Right lobe of liver (tissue), 6 donors: ENCODE measurements at regions not wholly inside any gene's neighbourhood (a gene's known extent, or its start where the extent isn't known, plus 50 kb on each side); places are given as distances from the start of the nearest gene placed in this dataset.

Experiments used
- ATAC-seq, 4 donors: fragments of 200-7000 bp; cut with Tn5 transposase; one replicate each; pipeline ENCODE4 v1.9.1; 2020; ENCODE audit warnings: mild to moderate bottlenecking in 4 of 4, moderate library complexity in 4 of 4
- DNase-seq, 3 donors: peaks; one replicate each; pipeline ENCODE4 v3.0.0-alpha.2; 2020
- H3K27ac ChIP-seq, 3 donors: fragments of 200-600 bp; one replicate each; pipeline ENCODE4 v1.8.0; 2022
- H3K27me3 ChIP-seq, 2 donors: fragments of 200-600 bp; one replicate each; pipeline ENCODE4 v1.8.0; 2022
- H3K36me3 ChIP-seq, 4 donors: fragments of 200-600 bp; sonication (generic) in 1 of 4; one replicate each; pipeline versions ENCODE4 v1.5.1 to v1.8.0; 2017 to 2022; ENCODE audit warnings: control low read depth in 1 of 4
- H3K4me1 ChIP-seq, 4 donors: fragments of 200-600 bp; sonication (generic) in 1 of 4; one replicate each; pipeline versions ENCODE4 v1.5.1 to v1.8.0; 2017 to 2022; ENCODE audit warnings: control low read depth in 1 of 4
- H3K4me3 ChIP-seq, 3 donors: fragments of 200-600 bp; one replicate each; pipeline ENCODE4 v1.8.0; 2022
- H3K9me3 ChIP-seq, 4 donors: fragments of 200-600 bp; sonication (generic) in 1 of 4; one replicate each; pipeline versions ENCODE4 v1.5.1 to v1.8.0; 2017 to 2022; ENCODE audit warnings: control low read depth in 1 of 4
- CTCF ChIP-seq, 4 donors: fragments of 200-600 bp in 3 of 4; fragments of 450-650 bp in 1 of 4; IDR thresholded peaks; one replicate each; pipeline versions ENCODE4 v1.5.1 to v1.8.0; 2016 to 2022; ENCODE audit warnings: antibody characterized with exemption in 4 of 4, mild to moderate bottlenecking in 2 of 4
- POLR2A ChIP-seq: fragments of 450-650 bp; IDR thresholded peaks from one replicate; pipeline ENCODE4 v1.6.1; 2017; ENCODE audit warnings: antibody characterized with exemption, mild to moderate bottlenecking
- WGBS: methylation state at CpG from one replicate; pipeline ENCODE4 v1.1.6; 2018; ENCODE audit warnings: low coverage, low lambda C conversion rate; ENCODE audit not compliant: insufficient coverage; ENCODE audit errors: missing lambda C conversion rate; 5-methylcytosine and 5-hydroxymethylcytosine counted together
- intact Hi-C, 2 donors: fragments of 100-400 bp; cut with DNase I; formaldehyde crosslinking; loops; one replicate each; pipeline versions ENCODE4 v1.11.2 to v1.14.1; 2022
- donor health status: DM: no; HTN: yes; CAD: no.
- donor health status: DM: no; HTN: no; CAD: no.
- donor health status: DM: no; HTN: no; CAD: no.
- donor health status: DM: no; HTN: yes; CAD: no.
- donor health status: DM: no; HTN: yes; CAD: no.

- 67% methylated on average over 1 of the region's 2 CpGs for WGBS
- no peaks in the 10 kb centered on the region for H3K36me3 ChIP-seq
Observed at GRCh38 chr16:82350560-82350959, 180.5 kb upstream of the MPHOSPH6 start.

GRCh38 chr16:82345318-82345717 lies 175.3 kb upstream of the MPHOSPH6 start:
- intact Hi-C loops, result loop anchor here in 1 of 2 donors (10.0 kb wide), 1 partner anchor 81 kb away; no protein-coding TSS in a partner anchor
- 69% methylated on average over 2 of the region's 2 CpGs for WGBS
- H3K36me3 ChIP-seq, result no peaks in the 10 kb centered on the region
- no peak overlapping the region for H3K27ac ChIP-seq
- ATAC-seq (no peak), DNase-seq (no peak)
- no peaks in the 10 kb centered on the region for H3K27me3 ChIP-seq
- TF ChIP-seq POLR2A (no peak), CTCF (IDR thresholded peaks at IDR 0.05) (no peak)
- no peak overlapping the region for H3K4me3 ChIP-seq
- no peaks in the 10 kb centered on the region for H3K9me3 ChIP-seq
- H3K4me1 ChIP-seq, result no peaks in the 10 kb centered on the region

More at GRCh38 chr16:82350560-82350959, 180.5 kb upstream of the MPHOSPH6 start:
- Histone ChIP-seq H3K4me3 (no peak overlapping the region), H3K27ac (no peak overlapping the region), H3K27me3 (no peaks in the 10 kb centered on the region), H3K4me1 (no peaks in the 10 kb centered on the region), H3K9me3 (no peaks in the 10 kb centered on the region)
- intact Hi-C loops, result no loop called here
- ATAC-seq (no peak), DNase-seq (no peak)
- TF ChIP-seq POLR2A (no peak), CTCF (IDR thresholded peaks at IDR 0.05) (no peak)

GRCh38 chr16:82344157-82344556 lies 174.1 kb upstream of the MPHOSPH6 start:
- Histone ChIP-seq H3K27me3 (no peaks in the 10 kb centered on the region), H3K9me3 (no peaks in the 10 kb centered on the region), H3K4me1 (no peaks in the 10 kb centered on the region), H3K4me3 (no peak overlapping the region), H3K27ac (no peak overlapping the region), H3K36me3 (no peaks in the 10 kb centered on the region)
- WGBS, result 16% methylated on average over 4 of the region's 4 CpGs
- intact Hi-C loops, result loop anchor here in 1 of 2 donors (10.0 kb wide), 1 partner anchor 79 kb away; no protein-coding TSS in a partner anchor
- ATAC-seq (peak; percentile 79 to 95 (median 88)), DNase-seq (no peak)
- TF ChIP-seq CTCF (IDR thresholded peaks at IDR 0.05) (peak; percentile 44 to 75 (median 46)), POLR2A (no peak)

GRCh38 chr16:82341146-82341669 lies 171.2 kb upstream of the MPHOSPH6 start:
- ATAC-seq, result no peak
- no peak for DNase-seq
- H3K36me3 ChIP-seq, result no peaks in the 10 kb centered on the region
- intact Hi-C loops, result loop anchor here in 1 of 2 donors (10.0 kb wide), 1 partner anchor 76 kb away; no protein-coding TSS in a partner anchor
- no peak overlapping the region for H3K27ac ChIP-seq
- no peaks in the 10 kb centered on the region for H3K27me3 ChIP-seq
- H3K4me3 ChIP-seq, result no peak overlapping the region
- WGBS, result 53% methylated on average over 2 of the region's 4 CpGs
- no peak for TF ChIP-seq POLR2A
- TF ChIP-seq CTCF (IDR thresholded peaks at IDR 0.05), result no peak
- H3K4me1 ChIP-seq, result no peaks in the 10 kb centered on the region
- no peaks in the 10 kb centered on the region for H3K9me3 ChIP-seq
